ENCODE measurements at regions not wholly inside any gene's neighbourhood (a gene's known extent, or its start where the extent isn't known, plus 50 kb on each side); places are given as distances from the start of the nearest gene placed in this dataset.

DNA sequence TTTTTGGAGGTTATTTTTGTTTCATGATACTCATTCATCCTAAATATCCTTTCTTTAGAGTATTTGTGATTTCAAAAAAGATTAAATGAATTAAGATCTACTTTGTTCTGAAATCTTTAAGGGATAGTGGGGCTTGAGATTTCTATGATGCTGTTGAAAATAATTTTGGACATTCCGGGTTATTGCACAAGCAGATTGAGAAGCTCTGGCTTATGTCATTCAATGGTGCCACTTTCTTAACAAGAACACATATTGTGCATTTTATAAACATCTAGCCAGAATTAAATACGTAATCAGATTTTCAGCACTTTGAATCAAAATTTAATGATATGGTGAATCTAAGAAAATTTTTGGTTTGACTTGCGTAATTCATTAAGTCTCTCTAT lies 207.7 kb upstream of the COL3A1 start:
- CTCF ChIA-PET: no interaction called here
- H3F3A ChIP-seq (replicated peaks; ENCODE audit: insufficient read depth): peaks cover 15% of the 10 kb centered on the region
- no peaks in the 10 kb centered on the region for H4K20me1 ChIP-seq (ENCODE audit: insufficient read depth)
- H3K4me2 ChIP-seq: no peak overlapping the region
- H3K4me1 ChIP-seq (ENCODE audit: control insufficient read depth in 1 of 2, insufficient read depth in 2 of 2, low read depth in 1 of 2, low read length in 1 of 2): no peaks in the 10 kb centered on the region; a peak in 2 of 4 replicates
- no peaks in the 10 kb centered on the region for H3K9me2 ChIP-seq
- no peak for DNase-seq
- 96% methylated on average over 3 of the region's 3 CpGs for WGBS (ENCODE audit: low lambda C conversion rate)
- H3K36me3 ChIP-seq (replicated peaks in 1 of 2; ENCODE audit: control insufficient read depth in 1 of 2, insufficient read depth in 2 of 2, low read length in 1 of 2): no peaks in the 10 kb centered on the region
- no peaks in the 10 kb centered on the region for H3K27me3 ChIP-seq (ENCODE audit: insufficient read depth)
- TF ChIP-seq, protein P1, sequence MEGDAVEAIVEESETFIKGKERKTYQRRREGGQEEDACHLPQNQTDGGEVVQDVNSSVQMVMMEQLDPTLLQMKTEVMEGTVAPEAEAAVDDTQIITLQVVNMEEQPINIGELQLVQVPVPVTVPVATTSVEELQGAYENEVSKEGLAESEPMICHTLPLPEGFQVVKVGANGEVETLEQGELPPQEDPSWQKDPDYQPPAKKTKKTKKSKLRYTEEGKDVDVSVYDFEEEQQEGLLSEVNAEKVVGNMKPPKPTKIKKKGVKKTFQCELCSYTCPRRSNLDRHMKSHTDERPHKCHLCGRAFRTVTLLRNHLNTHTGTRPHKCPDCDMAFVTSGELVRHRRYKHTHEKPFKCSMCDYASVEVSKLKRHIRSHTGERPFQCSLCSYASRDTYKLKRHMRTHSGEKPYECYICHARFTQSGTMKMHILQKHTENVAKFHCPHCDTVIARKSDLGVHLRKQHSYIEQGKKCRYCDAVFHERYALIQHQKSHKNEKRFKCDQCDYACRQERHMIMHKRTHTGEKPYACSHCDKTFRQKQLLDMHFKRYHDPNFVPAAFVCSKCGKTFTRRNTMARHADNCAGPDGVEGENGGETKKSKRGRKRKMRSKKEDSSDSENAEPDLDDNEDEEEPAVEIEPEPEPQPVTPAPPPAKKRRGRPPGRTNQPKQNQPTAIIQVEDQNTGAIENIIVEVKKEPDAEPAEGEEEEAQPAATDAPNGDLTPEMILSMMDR (IDR thresholded peaks at IDR 0.05): no peak
- no peak for TF ChIP-seq RAD21 (IDR thresholded peaks at IDR 0.05; ENCODE audit: low read length)
- TF ChIP-seq RCOR1 (IDR thresholded peaks at IDR 0.05; ENCODE audit: low read length): no peak
- TF ChIP-seq TAF1 (IDR thresholded peaks at IDR 0.05; ENCODE audit: borderline replicate concordance, low read depth, low read length): no peak
- TF ChIP-seq FOXM1 (IDR thresholded peaks at IDR 0.05; ENCODE audit: low read depth): no peak
- TF ChIP-seq GABPA (IDR thresholded peaks at IDR 0.05; ENCODE audit: low read depth): no peak
- TF ChIP-seq POLR2AphosphoS5 (IDR thresholded peaks at IDR 0.05; ENCODE audit: low read depth, low read length): no peak
- TF ChIP-seq, protein P2, sequence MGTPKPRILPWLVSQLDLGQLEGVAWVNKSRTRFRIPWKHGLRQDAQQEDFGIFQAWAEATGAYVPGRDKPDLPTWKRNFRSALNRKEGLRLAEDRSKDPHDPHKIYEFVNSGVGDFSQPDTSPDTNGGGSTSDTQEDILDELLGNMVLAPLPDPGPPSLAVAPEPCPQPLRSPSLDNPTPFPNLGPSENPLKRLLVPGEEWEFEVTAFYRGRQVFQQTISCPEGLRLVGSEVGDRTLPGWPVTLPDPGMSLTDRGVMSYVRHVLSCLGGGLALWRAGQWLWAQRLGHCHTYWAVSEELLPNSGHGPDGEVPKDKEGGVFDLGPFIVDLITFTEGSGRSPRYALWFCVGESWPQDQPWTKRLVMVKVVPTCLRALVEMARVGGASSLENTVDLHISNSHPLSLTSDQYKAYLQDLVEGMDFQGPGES (IDR thresholded peaks at IDR 0.05; ENCODE audit: low read depth, low read length): no peak
- no peak for TF ChIP-seq TEAD4 (IDR thresholded peaks at IDR 0.05; ENCODE audit: borderline replicate concordance, insufficient read depth)
- TF ChIP-seq CHD2 (IDR thresholded peaks at IDR 0.05; ENCODE audit: low read length, partially characterized antibody): no peak
- no peak for TF ChIP-seq MEF2A (IDR thresholded peaks at IDR 0.05; ENCODE audit: borderline replicate concordance, low read depth)
- TF ChIP-seq MXI1 (IDR thresholded peaks at IDR 0.05; ENCODE audit: low read depth, low read length): no peak
- TF ChIP-seq JUND (IDR thresholded peaks at IDR 0.05): no peak
- TF ChIP-seq ELF1 (IDR thresholded peaks at IDR 0.05): no peak
- H3K9me3 ChIP-seq: no peaks in the 10 kb centered on the region
- POLR2A ChIA-PET: no interaction called here
- H2AFZ ChIP-seq (ENCODE audit: low read depth): no peak overlapping the region
- peak overlapping the region in 1 of 2 experiments; percentile 61; a peak in 2 of 4 replicates for H3K27ac ChIP-seq (ENCODE audit: low read depth in 2 of 2, low read length in 1 of 2)
- H3K79me2 ChIP-seq (ENCODE audit: insufficient read depth): no peaks in the 10 kb centered on the region
- no peak overlapping the region for H3K4me3 ChIP-seq (ENCODE audit: low read depth in 2 of 2, low read length in 1 of 2)
- H3K9ac ChIP-seq: no peak overlapping the region

DNA sequence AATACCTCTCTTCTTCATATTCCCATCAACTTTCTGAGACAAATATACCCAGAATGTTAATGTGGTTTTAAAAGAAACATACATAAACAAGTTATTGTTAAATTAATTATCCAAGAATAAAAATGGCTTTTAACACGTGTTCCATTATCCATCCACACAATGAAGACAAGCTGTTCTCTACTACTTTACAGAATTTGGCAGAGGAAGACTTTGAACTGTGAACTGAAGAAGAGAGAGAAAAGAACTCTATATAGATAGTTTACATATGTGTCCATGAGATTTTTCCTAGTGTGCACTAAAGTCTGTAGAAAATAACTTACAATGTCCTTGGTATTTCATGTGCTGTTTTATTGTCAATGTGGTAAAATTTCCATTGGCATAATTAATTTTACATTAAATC lies 207.0 kb upstream of the COL3A1 start:
- no peak overlapping the region for H2AFZ ChIP-seq (ENCODE audit: low read depth)
- no peaks in the 10 kb centered on the region for H3K9me2 ChIP-seq
- no peaks in the 10 kb centered on the region for H3K27me3 ChIP-seq (ENCODE audit: insufficient read depth)
- peaks cover 15% of the 10 kb centered on the region for H3F3A ChIP-seq (replicated peaks; ENCODE audit: insufficient read depth)
- no peaks in the 10 kb centered on the region for H3K36me3 ChIP-seq (replicated peaks in 1 of 2; ENCODE audit: control insufficient read depth in 1 of 2, insufficient read depth in 2 of 2, low read length in 1 of 2)
- H3K4me1 ChIP-seq (ENCODE audit: control insufficient read depth in 1 of 2, insufficient read depth in 2 of 2, low read depth in 1 of 2, low read length in 1 of 2): no peaks in the 10 kb centered on the region; a peak in 2 of 4 replicates
- H3K9ac ChIP-seq: no peak overlapping the region
- no peak for DNase-seq
- no peaks in the 10 kb centered on the region for H4K20me1 ChIP-seq (ENCODE audit: insufficient read depth)
- POLR2A ChIA-PET: no interaction called here
- CTCF ChIA-PET: no interaction called here
- H3K4me2 ChIP-seq: no peak overlapping the region
- peak overlapping the region in 1 of 2 experiments; percentile 61; a peak in 1 of 4 replicates for H3K27ac ChIP-seq (ENCODE audit: low read depth in 2 of 2, low read length in 1 of 2)
- H3K9me3 ChIP-seq: no peaks in the 10 kb centered on the region
- no peak overlapping the region for H3K4me3 ChIP-seq (ENCODE audit: low read depth in 2 of 2, low read length in 1 of 2)
- H3K79me2 ChIP-seq (ENCODE audit: insufficient read depth): no peaks in the 10 kb centered on the region
- WGBS (ENCODE audit: low lambda C conversion rate): 90% methylated on average over 1 of the region's 1 CpG
- TF ChIP-seq RXRA (IDR thresholded peaks at IDR 0.05; ENCODE audit: borderline replicate concordance, low read depth) (no peak), POLR2AphosphoS5 (IDR thresholded peaks at IDR 0.05; ENCODE audit: low read depth, low read length) (no peak), ELF1 (IDR thresholded peaks at IDR 0.05) (no peak), CHD2 (IDR thresholded peaks at IDR 0.05; ENCODE audit: low read length, partially characterized antibody) (no peak), GABPA (IDR thresholded peaks at IDR 0.05; ENCODE audit: low read depth) (no peak), EZH2phosphoT487 (IDR thresholded peaks at IDR 0.05; ENCODE audit: borderline replicate concordance, low read depth) (no peak), NRF1 (IDR thresholded peaks at IDR 0.05; ENCODE audit: low read depth, low read length) (no peak)
- TF ChIP-seq, protein P3, sequence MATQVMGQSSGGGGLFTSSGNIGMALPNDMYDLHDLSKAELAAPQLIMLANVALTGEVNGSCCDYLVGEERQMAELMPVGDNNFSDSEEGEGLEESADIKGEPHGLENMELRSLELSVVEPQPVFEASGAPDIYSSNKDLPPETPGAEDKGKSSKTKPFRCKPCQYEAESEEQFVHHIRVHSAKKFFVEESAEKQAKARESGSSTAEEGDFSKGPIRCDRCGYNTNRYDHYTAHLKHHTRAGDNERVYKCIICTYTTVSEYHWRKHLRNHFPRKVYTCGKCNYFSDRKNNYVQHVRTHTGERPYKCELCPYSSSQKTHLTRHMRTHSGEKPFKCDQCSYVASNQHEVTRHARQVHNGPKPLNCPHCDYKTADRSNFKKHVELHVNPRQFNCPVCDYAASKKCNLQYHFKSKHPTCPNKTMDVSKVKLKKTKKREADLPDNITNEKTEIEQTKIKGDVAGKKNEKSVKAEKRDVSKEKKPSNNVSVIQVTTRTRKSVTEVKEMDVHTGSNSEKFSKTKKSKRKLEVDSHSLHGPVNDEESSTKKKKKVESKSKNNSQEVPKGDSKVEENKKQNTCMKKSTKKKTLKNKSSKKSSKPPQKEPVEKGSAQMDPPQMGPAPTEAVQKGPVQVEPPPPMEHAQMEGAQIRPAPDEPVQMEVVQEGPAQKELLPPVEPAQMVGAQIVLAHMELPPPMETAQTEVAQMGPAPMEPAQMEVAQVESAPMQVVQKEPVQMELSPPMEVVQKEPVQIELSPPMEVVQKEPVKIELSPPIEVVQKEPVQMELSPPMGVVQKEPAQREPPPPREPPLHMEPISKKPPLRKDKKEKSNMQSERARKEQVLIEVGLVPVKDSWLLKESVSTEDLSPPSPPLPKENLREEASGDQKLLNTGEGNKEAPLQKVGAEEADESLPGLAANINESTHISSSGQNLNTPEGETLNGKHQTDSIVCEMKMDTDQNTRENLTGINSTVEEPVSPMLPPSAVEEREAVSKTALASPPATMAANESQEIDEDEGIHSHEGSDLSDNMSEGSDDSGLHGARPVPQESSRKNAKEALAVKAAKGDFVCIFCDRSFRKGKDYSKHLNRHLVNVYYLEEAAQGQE (IDR thresholded peaks at IDR 0.05; ENCODE audit: low read depth, low read length): no peak
- TF ChIP-seq, protein P4, sequence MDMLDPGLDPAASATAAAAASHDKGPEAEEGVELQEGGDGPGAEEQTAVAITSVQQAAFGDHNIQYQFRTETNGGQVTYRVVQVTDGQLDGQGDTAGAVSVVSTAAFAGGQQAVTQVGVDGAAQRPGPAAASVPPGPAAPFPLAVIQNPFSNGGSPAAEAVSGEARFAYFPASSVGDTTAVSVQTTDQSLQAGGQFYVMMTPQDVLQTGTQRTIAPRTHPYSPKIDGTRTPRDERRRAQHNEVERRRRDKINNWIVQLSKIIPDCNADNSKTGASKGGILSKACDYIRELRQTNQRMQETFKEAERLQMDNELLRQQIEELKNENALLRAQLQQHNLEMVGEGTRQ (IDR thresholded peaks at IDR 0.05; ENCODE audit: borderline replicate concordance, low read depth, low read length): no peak
- TF ChIP-seq, protein P1 (IDR thresholded peaks at IDR 0.05): no peak

Measured in SK-N-SH (cell line).